Pulmonary artery endothelial cell (primary cell): ENCODE measurements at regions not wholly inside any gene's neighbourhood (a gene's known extent, or its start where the extent isn't known, plus 50 kb on each side); places are given as distances from the start of the nearest gene placed in this dataset.

Experiments used
- DNase-seq: peaks from one replicate; pipeline ENCODE4 v3.0.0-alpha.2; 2011; ENCODE audit warnings: low read depth, low spot score

- DNase-seq, result no peak
These were observed 881.6 kb downstream of the PCDH7 start for GRCh38 chr4:31601793-31602192.

GRCh38 chr4:31613946-31614623 is 893.9 kb downstream of the PCDH7 start:
- no peak for DNase-seq

- DNase-seq, result no peak
These were observed 897.5 kb downstream of the PCDH7 start for GRCh38 chr4:31617667-31618066.

- no peak for DNase-seq
These were observed 900.3 kb downstream of the PCDH7 start for GRCh38 chr4:31620476-31620875.

- no peak for DNase-seq
These were observed 925.1 kb downstream of the PCDH7 start for GRCh38 chr4:31645236-31645635.

GRCh38 chr4:31647786-31648185 is 927.6 kb downstream of the PCDH7 start:
- DNase-seq, result no peak

GRCh38 chr4:31649878-31650277 is 929.7 kb downstream of the PCDH7 start:
- no peak for DNase-seq

GRCh38 chr4:31651541-31651940 is 931.4 kb downstream of the PCDH7 start:
- DNase-seq, result no peak

DNA sequence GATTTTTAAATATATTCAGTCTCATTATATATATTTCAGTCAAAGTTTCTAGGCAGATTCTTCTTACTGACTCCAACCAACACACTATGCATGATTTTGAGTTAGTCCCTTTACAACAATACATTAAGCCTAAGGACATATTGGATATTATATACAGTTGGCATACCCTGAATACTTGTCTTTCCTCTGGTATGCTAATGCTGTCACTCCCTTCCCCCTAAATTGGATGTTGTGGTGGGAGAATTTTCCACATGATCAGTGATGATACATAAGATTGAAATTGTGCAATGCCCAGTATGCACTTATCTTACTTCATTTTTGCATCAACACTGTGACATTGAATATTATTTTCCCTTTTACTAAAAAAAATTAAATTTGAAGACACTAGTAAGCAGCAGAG is 935.2 kb downstream of the PCDH7 start:
- DNase-seq, result no peak

GRCh38 chr4:31657859-31658570 is 937.8 kb downstream of the PCDH7 start:
- DNase-seq, result no peak

GRCh38 chr4:31660916-31661315 is 940.7 kb downstream of the PCDH7 start:
- DNase-seq, result no peak

DNA sequence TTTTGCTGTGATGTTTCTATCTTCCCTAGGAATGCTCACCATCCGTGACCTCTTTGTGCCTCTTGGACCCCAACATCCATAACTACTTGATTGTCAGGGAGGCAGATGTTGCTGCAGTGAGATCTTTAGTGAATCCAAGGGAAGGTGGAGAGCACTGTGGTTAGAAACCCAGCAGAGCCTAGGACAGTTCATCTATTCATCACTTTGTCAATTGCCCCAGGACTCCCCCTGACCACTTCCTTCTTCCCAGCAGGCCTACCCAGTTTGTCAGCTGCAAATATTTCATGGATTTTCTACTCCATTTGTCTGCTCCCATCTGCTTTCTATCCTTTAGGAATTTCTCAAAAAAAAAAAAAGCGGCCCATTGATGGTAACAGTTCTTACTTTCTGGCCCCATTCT is 942.8 kb downstream of the PCDH7 start:
- no peak for DNase-seq

GRCh38 chr4:31667686-31668085 is 947.5 kb downstream of the PCDH7 start:
- DNase-seq, result no peak

- no peak for DNase-seq
These were observed 954.3 kb downstream of the PCDH7 start for GRCh38 chr4:31674313-31674947.

DNA sequence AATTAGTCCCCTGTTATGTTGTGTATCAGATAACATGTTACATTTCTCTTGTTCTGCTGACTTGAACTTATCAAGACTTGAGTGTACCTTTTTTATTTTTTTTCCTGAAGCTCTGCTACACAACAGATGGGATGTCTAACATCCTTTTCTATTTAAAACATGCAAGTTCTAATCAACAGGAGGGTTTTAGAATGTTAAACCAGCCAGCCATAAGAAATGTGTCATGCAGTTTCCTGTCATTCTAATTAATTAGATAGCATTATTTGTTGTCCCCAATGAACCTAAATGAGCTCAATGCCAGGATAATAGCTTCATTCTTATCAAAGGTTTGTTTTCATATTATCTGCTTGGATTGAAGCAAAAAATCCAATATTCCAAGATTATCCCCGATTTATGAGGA is 958.2 kb downstream of the PCDH7 start:
- DNase-seq, result no peak

GRCh38 chr4:31682796-31683195 is 962.6 kb downstream of the PCDH7 start:
- no peak for DNase-seq

DNA sequence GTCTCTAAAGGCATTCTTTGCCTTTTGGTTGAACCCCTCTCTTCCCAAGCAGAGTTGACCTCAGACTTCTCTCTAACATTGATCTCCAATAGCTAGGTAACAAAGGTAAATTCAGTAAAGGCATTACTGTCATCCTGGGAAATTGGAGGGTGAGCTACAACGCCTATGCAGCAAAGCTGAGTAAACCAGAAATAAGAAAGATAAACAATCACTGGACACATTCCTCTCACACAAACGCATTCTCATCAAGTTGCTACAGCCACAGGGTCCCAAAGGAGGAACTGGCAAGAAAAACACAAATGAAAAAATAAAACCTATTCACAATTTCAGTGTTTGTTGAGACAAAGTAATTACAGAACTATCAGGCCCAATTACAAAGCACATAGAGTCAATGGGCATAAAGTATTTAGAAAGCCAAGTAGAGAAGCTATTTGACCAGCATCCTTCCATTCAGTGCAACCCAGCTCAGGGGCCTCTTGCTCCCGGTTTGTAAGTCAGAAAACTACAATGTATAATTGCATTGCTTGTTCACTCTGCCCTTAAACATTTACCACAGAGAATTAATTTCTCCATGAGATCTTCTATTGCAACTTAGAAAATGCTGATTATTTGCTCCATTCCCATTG is 967.7 kb downstream of the PCDH7 start:
- DNase-seq, result no peak

DNA sequence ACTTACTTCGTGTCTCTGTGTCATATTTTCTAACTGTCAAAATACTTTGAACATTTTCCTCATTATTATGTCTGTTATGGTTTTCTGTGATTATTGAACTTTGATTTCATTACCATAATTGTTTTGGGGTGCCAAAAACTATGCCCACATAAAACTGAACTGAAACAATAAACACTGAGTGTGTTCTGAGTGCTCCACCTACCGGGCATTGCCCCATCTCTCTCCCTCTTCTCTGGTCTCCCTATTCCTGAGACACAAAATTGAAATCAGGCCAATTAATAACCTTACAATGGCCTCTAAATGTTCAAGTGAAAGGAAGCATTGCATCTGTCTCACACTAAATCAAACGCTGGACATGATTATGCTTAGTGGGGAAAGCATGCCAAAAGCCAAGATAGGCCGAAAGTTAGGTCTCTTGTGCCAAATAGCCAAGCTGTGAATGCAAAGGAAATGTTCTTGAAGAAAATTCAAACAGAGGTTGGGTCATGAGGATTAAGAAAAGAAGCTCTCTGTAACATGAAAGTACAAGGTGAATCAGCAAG is 972.3 kb downstream of the PCDH7 start:
- no peak for DNase-seq

GRCh38 chr4:31701256-31701655 is 981.1 kb downstream of the PCDH7 start:
- no peak for DNase-seq

DNA sequence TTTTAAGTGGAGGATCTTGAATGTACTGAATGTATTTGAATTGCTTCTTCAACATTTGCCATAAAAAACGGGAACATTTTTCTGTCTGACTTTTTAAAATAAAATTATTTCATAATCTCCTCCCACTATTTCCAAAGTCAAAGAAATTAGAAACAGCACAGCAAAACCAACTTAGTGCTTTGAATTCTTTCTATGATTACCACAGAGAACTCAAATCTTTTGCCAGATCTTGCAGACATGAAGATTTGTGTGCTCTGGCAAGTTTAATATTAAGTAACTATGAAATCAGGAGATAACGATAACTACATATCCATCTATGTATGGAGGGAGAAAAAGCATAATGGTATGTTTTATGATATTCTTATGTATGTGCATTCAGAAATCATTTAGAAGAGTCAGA is 982.2 kb downstream of the PCDH7 start:
- no peak for DNase-seq

DNA sequence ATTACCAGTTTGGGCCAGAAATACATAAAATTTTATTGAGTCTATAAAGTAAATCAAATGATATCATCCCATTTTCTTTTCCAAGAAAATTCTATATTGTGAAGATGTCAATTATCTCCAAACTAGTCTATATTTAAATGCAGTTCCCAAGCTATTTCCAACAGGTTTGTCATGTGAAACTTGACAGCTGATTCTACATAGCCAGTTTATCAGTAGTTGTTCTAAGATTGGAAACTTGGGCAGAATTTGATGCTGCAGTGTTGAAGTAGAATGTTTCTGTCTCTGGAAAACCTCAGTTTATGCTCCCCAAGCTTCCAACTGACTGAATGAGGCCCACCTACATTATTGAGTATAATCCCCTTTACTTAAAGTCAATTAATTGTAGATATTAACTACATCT is 994.1 kb downstream of the PCDH7 start:
- DNase-seq, result no peak

DNA sequence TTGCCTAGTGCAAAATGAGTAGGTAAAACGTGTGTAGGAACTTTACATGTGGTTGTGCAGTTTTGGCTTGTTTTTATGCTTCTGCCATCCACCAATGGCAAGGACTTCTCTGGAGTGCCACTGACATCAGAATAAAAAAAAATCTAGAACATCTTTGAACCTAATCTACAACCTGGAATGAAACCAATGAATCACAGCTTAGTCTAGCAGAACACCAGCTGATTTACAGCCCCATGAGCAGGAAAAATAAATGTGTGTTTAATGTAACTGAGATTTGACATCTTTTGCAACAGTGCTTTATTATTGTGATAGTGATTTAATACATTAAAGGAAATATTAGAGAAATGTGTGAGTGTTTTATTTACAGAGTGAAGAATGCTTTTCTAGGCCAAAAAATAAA is 995.1 kb downstream of the PCDH7 start:
- DNase-seq, result no peak
